T-helper 22 cell (primary cell): ENCODE measurements at regions not wholly inside any gene's neighbourhood (a gene's known extent, or its start where the extent isn't known, plus 50 kb on each side); places are given as distances from the start of the nearest gene placed in this dataset.
"Not testable (repeated sequence)": the region's sequence is repeated elsewhere in the genome, so short reads cannot be mapped to it uniquely, and the experiment has no call there.

ENCODE experiments used
- DNase-seq: peaks from one replicate; pipeline ENCODE4 v3.0.0-alpha.2; 2020; ENCODE audit warnings: low read depth

DNA sequence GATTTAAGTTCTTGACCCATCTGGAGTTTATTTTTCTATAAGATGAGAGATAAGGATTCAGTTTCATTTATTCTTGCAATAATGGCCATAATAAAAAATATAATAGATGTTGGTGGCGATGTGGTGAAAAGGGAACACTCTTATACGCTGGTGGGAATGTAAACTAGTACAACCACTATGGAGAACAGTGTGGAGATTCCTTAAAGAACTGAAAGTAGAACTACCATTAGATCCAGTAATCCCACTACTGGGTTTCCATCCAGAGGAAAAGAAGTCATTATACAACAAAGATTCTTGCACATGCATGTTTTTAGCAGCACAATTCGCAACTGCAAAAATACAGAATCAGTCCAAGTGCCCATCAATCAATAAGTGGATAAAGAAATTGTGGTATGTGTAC lies 1040.5 kb upstream of the GYPC start:
- no peak for DNase-seq

DNA sequence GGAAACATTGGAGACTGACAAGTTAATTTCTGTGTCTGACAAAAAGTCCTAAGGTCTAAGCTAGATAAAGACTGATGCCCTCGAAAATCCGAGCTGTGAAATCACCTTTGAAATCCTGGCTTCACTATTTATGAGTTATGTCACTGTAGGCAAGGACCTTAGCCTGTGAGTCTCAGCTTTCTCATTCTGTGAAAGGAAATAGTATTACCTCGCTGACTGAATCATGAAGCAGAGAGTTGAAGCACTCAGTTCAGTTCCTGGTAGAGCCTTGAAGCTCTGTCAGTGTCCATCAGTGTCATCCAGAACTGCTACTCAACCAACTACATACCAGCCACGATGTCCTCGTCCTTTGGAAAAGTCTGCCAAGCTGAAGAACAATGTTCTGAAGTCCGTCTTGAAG lies 1025.6 kb upstream of the GYPC start:
- DNase-seq, result no peak

DNA sequence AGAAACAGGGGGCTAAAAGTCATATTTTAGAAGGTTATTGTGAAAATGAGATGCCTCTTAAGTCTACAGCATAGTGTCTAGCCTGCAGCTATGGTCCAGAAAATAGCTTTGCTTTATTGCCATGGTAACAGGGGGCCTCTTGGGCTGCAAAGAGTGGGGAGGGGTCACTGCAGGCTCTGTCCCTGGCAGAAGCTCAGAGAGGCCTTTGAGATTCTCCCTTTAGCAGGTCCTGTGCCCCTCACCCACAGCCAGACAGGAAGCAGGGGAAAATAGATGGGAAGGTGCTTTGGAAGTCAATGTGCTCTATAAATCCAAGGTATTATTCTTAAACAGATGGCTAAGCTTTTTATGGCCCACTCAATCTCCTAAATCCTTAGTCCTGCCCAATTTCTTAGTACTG lies 1021.3 kb upstream of the GYPC start:
- DNase-seq, result no peak

GRCh38 chr2:125638345-125638744 lies 1017.6 kb upstream of the GYPC start:
- DNase-seq, result no peak

- no peak for DNase-seq
Measured at GRCh38 chr2:125642032-125642431, 1013.9 kb upstream of the GYPC start.

DNA sequence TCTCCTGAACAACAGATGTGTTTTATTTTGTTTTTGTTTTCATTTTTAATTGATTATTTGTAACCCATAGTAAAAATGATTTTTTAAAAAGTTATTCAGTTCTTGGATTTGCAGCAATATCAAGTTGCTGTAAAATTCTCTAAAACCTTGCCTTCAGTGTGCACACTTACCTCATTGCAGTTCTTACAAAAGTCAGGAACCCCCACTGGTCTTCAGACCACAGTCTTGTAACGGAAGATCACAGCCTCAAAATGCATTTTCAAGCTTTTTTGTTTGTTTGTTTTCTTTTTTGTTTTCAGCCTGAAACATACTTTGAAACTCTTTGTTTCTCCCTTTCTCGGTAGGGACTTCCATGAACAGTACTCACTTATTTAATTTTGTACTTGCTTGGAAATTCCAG lies 1012.8 kb upstream of the GYPC start:
- no peak for DNase-seq

GRCh38 chr2:125643585-125643984 lies 1012.4 kb upstream of the GYPC start:
- no peak for DNase-seq

GRCh38 chr2:125644257-125644656 lies 1011.7 kb upstream of the GYPC start:
- DNase-seq, result no peak

DNA sequence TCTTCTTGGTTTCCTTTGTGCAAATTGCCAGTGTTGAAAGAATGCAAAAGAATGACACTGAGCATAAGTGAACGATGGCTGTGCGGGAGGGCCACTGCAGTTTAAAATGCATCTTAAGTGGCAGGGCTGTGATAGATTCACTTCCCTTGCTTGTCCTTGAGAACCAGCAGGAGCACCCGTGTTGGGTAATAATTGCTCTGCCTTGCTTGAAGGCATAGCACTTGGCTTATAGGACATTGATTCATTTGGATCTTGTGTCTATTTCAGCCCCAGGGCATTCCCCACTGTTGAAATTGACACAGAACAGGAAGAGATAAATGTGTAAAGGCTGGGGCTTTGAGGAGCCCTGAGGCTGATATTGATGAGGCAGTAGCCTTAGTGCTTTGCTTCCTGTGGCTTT lies 1003.7 kb upstream of the GYPC start:
- DNase-seq, result no peak

- DNase-seq, result no peak
Measured at GRCh38 chr2:125654226-125654625, 1001.7 kb upstream of the GYPC start.

DNA sequence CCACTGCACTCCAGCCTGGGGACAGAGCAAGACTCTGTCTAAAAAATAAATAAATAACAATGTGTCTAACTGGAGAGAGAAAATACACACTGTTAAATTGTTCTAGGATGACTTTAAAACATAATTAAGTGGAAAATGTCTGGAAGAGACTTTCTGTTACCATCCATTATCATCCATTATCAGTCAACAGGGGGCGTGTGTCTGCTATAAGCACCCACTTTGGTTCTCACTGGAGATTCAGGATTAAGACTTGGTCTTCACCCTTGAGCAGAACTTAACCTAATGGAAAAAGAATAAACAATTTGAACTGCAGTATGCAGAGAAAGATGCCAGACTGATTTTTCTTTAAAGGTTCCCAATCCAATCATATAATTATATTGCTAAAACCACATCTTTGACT lies 999.8 kb upstream of the GYPC start:
- no peak for DNase-seq

DNA sequence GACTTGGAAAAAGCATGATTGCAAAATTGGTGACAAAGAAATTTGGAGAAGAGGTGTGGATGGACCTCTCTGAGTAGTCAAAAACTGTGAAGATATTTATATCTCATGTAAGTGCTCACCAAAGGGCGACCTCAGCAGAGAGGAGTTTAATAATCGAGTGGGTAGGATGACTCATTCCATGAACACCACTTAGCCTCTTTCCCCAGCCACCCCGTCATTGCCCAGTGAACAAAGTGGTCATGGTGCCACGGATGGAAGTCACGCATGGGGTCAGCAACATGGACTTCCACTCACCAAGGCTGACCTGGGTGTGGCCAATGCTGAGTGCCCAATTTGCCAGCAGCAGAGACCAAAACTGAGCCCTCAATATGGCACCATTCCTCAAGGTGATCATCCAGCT lies 997.4 kb upstream of the GYPC start:
- DNase-seq, result no peak

DNA sequence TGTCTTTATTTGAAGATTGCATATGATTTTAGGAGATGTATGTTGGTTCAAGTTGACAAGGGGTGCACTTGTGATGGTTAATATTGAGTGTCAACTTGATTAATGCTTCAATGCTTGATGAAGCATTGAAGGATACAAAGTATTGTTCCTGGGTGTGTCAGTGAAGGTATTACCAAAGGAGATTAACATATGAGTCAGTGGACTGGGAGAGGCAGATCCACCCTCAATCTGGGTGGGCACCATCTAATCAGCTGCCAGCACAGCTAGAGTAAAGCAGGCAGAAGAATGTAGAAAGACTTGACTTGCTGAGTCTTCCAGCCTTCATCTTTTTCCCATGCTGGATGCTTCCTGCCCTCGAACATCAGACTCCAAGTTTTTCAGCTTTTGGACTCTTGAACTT lies 995.6 kb upstream of the GYPC start:
- DNase-seq, result not testable (repeated sequence)

GRCh38 chr2:125667630-125668029 lies 988.3 kb upstream of the GYPC start:
- no peak for DNase-seq

GRCh38 chr2:125679903-125680302 lies 976.1 kb upstream of the GYPC start:
- DNase-seq, result no peak

DNA sequence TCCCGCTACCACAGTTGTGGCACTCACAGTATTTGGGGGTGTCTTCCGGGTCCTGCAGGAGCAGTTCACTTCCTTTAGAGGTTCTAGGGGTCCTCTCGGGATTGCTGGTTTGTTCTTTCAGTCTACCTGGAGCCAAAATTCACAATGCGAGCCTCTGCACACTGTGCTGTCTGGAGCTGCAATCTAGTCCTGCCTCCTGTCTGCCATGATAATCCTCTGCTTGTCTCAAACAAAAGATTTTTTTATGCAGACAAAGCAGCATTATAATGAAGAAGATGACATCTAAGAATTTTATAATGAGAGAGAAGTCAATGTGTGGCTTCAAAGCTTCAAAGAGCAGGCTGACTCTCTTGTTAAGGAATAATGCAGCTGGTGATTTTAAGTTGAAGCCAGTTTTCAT lies 975.1 kb upstream of the GYPC start:
- DNase-seq, result no peak

DNA sequence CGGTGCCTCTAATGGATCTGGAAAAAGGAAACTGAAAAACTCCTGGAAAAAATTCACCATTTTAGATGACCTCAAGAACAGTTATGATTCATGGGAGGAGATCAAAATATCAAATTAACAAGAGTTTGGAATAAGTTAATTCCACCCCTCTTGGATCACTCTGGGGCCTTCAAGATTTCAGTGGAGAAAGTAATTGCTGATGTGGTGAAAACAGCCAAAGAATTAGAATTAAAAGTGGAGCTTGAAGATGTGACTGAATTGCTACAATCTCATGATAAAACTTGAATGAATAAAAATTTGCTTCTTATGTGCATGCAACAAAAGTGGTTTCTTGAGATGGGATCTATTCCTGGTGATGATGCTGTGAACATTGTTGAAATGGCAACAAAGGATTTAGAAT lies 974.4 kb upstream of the GYPC start:
- DNase-seq, result no peak

- DNase-seq, result no peak
Measured at GRCh38 chr2:125681976-125682805, 973.8 kb upstream of the GYPC start.

DNA sequence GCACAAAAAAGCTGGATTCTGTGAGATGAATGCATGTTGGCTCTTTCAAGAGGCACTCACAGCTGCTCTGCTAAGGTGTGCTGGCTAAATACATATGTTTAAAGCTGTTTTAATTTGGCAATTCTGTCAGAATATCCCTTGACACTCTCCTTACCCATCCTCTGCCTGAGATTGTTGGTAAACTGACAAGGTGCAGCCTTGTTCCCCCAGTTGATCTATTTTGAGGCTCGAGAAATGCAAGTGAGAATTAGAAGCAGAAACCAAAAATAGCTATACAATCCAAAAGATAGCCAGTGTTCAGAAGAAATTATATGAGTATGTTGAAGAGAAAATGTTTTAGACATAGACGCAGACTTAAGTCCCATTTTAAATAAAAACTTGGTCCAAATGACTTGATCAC lies 971.7 kb upstream of the GYPC start:
- DNase-seq, result no peak

GRCh38 chr2:125684932-125685331 lies 971.0 kb upstream of the GYPC start:
- no peak for DNase-seq

GRCh38 chr2:125696560-125696959 lies 959.4 kb upstream of the GYPC start:
- no peak for DNase-seq

GRCh38 chr2:125698280-125698679 lies 957.7 kb upstream of the GYPC start:
- DNase-seq, result no peak

DNA sequence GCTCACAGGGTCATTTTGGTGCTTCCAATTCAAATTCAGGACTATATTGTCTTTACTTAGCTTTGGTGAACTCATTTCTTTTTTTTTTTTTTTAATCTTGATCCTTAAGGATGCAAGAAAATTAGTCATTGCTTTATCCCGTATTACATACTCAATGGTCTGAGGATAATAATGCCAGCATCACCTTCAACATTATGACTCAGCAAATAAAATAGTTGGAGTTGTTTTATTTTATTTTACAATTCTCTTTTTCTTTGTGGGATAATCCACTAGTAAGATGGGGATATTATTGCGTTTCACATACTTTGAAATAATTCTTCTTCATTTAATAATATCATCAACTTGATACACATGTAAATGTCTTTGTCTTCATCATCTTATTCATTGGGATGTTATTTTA lies 954.9 kb upstream of the GYPC start:
- DNase-seq, result no peak

DNA sequence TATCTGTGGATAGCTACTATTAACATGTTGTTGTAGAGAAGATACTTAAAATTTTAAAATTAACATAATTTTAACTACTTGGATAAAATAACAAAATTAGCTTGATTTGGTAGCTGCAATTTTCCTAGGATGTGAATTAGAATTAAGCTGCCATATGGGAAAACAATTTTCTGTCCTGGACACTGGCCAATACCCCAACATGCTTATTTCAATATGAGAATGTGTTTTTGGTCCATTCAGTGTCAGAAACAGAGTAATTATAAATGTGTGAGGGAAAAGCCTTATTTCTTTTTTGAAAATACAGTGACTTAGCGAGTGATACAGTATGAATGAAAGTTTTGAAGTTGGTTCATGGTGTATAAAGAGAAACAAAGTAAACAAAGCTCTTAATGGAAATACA lies 948.3 kb upstream of the GYPC start:
- DNase-seq, result no peak
